A673 (cell line): ENCODE measurements at regions not wholly inside any gene's neighbourhood (a gene's known extent, or its start where the extent isn't known, plus 50 kb on each side); places are given as distances from the start of the nearest gene placed in this dataset.

Experiments used
- EZH2 ChIP-seq: fragments of 200-600 bp; sonication (generic); IDR thresholded peaks from 2 replicates; pipeline ENCODE4 v1.6.1; 2017; ENCODE audit warnings: borderline replicate concordance, low read depth, mild to moderate bottlenecking, mixed read lengths, antibody characterized with exemption, low read length; ENCODE audit not compliant: poor library complexity, severe bottlenecking
- TF ChIP-seq, protein P1 (sequence below): fragments of 300-800, 200-600 bp; sonication (generic); conservative IDR thresholded peaks from 2 replicates; pipeline ENCODE4 v1.5.1; 2017; ENCODE audit warnings: low read depth, mild to moderate bottlenecking, antibody characterized with exemption, low read length, moderate library complexity, mixed read lengths

DNA sequence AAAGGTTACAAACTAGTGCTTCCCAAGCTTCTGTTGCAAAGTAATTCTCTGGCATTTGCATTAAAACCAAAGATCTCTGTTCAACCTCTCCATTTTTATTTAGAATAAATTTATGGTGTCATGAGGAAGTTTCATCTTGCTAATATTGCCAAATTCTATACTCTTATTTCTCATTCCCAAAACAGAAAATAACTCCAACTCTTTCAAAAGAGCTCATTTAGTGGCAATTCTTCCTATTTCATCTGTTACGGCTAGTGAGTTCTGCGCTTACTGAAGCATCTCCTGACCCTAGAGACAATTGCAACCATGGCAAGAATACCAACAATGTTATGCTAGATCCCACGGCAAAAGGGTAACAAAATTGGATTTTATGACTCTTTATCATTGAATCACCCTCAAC, 97.0 kb downstream of the HINT1 start:
- no peak for TF ChIP-seq EZH2
- TF ChIP-seq, protein P1, sequence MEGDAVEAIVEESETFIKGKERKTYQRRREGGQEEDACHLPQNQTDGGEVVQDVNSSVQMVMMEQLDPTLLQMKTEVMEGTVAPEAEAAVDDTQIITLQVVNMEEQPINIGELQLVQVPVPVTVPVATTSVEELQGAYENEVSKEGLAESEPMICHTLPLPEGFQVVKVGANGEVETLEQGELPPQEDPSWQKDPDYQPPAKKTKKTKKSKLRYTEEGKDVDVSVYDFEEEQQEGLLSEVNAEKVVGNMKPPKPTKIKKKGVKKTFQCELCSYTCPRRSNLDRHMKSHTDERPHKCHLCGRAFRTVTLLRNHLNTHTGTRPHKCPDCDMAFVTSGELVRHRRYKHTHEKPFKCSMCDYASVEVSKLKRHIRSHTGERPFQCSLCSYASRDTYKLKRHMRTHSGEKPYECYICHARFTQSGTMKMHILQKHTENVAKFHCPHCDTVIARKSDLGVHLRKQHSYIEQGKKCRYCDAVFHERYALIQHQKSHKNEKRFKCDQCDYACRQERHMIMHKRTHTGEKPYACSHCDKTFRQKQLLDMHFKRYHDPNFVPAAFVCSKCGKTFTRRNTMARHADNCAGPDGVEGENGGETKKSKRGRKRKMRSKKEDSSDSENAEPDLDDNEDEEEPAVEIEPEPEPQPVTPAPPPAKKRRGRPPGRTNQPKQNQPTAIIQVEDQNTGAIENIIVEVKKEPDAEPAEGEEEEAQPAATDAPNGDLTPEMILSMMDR: no peak
